DND-41 (cell line): ENCODE measurements at regions not wholly inside any gene's neighbourhood (a gene's known extent, or its start where the extent isn't known, plus 50 kb on each side); places are given as distances from the start of the nearest gene placed in this dataset.

ENCODE experiments used
- CTCF ChIP-seq: IDR thresholded peaks from 2 replicates; pipeline ENCODE4 v1.5.1; 2012; ENCODE audit warnings: borderline replicate concordance, low read length, moderate library complexity, mild to moderate bottlenecking; ENCODE audit not compliant: poor library complexity, severe bottlenecking; ENCODE audit errors: extremely low read depth
- EZH2 ChIP-seq: IDR thresholded peaks from 3 replicates; pipeline ENCODE4 v1.6.1; 2012; ENCODE audit warnings: borderline replicate concordance, low read depth, mild to moderate bottlenecking, moderate library complexity, low read length, inconsistent platforms; ENCODE audit not compliant: severe bottlenecking

DNA sequence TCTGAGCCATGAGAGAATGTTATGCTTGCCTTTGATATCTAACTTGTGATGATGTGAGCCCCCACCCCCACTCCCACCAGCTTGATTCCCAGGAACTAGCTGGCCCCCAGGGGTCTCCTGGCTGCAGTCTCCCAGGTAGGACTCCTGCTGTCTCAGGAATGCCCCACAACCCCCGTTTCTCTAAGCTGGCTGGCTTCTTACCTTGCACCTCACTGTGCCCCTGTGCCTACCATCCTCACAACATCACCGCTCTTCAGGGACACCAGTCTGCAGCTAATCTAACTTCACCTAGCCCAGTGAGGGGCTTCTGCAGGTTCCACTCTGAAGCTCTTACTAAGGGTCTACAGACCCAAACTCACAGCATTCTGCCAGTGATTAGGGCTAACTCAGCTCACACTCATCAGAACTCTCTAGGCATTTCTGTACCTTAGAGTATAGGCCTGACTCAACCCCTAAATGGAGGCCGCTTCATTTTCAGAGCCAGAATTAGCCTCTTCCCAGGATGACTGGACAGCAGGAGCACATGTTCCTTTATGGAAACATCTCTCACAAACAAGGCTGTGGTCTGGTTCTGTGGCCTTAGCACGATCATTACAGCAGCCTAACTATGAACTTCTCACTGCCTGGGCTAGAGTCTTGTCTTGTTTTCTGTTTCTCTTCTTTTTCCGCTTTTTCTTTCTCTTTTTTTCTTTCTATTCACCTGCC is 72.8 kb upstream of the IFNG-AS1 start:
- TF ChIP-seq CTCF (no peak), EZH2 (no peak)
